Tibial nerve (tissue), 4 donors: ENCODE measurements at regions not wholly inside any gene's neighbourhood (a gene's known extent, or its start where the extent isn't known, plus 50 kb on each side); places are given as distances from the start of the nearest gene placed in this dataset.

Experiments used
- EP300 ChIP-seq, 2 donors: sonication (generic); formaldehyde crosslinking; IDR thresholded peaks; one replicate each; pipeline ENCODE4 v1.6.1; 2017; ENCODE audit warnings: antibody characterized with exemption in 2 of 2, mild to moderate bottlenecking in 1 of 2
- POLR2A ChIP-seq, 2 donors: fragments of 450-650 bp; IDR thresholded peaks; one replicate each; pipeline ENCODE4 v1.6.1; 2017; ENCODE audit warnings: antibody characterized with exemption in 2 of 2, mild to moderate bottlenecking in 2 of 2, moderate library complexity in 2 of 2
- TF ChIP-seq, protein P1 (sequence below), 5 experiments: fragments of 200-600 bp in 3 of 5; fragments of 450-650 bp in 2 of 5; sonication (generic) in 3 of 5; IDR thresholded peaks; one replicate each; pipeline ENCODE4 v1.5.1; 2016 to 2019; ENCODE audit warnings: antibody characterized with exemption in 5 of 5, mild to moderate bottlenecking in 3 of 5, moderate library complexity in 2 of 5

DNA sequence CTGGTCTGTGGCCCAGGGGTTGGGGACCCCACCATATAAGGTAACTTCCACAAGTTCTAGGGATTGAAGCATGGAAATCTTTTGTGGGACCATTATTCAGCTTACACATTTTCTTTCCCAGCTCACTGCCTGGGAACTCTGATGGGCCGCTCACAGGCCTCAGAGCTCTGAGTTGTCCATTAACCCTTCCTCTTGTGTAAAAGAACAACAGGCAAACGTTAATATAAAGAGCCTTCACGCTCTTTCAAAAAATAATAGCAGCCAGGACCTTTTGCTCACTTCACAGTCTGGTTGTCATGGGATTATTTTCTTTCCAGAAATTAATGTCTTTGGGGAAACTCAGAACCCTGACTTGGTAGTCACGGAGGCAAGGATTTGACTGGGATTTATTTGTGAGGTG lies 443.3 kb downstream of the AGTPBP1 start:
- TF ChIP-seq, protein P1, sequence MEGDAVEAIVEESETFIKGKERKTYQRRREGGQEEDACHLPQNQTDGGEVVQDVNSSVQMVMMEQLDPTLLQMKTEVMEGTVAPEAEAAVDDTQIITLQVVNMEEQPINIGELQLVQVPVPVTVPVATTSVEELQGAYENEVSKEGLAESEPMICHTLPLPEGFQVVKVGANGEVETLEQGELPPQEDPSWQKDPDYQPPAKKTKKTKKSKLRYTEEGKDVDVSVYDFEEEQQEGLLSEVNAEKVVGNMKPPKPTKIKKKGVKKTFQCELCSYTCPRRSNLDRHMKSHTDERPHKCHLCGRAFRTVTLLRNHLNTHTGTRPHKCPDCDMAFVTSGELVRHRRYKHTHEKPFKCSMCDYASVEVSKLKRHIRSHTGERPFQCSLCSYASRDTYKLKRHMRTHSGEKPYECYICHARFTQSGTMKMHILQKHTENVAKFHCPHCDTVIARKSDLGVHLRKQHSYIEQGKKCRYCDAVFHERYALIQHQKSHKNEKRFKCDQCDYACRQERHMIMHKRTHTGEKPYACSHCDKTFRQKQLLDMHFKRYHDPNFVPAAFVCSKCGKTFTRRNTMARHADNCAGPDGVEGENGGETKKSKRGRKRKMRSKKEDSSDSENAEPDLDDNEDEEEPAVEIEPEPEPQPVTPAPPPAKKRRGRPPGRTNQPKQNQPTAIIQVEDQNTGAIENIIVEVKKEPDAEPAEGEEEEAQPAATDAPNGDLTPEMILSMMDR (IDR thresholded peaks at IDR 0.05) = no peak
- TF ChIP-seq POLR2A (IDR thresholded peaks at IDR 0.05) = no peak
- no peak for TF ChIP-seq EP300 (IDR thresholded peaks at IDR 0.05)
